SK-N-SH (cell line): ENCODE measurements at regions not wholly inside any gene's neighbourhood (a gene's known extent, or its start where the extent isn't known, plus 50 kb on each side); places are given as distances from the start of the nearest gene placed in this dataset.

Experiments used
- CTCF ChIA-PET: fragments of 300-600, 350-600 bp; formaldehyde crosslinking; extraction: SDS; loops from one replicate; lab custom pipeline; 2021; lab: Yijun Ruan, JAX
- POLR2A ChIA-PET: fragments of 350-600 bp; sonication (Branson Sonifier 250); formaldehyde crosslinking; extraction: SDS; loops from one replicate; lab custom pipeline; 2020; ENCODE audit warnings: antibody characterized with exemption, inconsistent platforms; lab: Yijun Ruan, JAX
- DNase-seq: peaks from one replicate; pipeline ENCODE4 v3.0.0; 2012
- H2AFZ ChIP-seq: fragments of 200-600 bp; sonication (generic); 2 replicates; pipeline ENCODE4 v1.8.1; 2016; ENCODE audit warnings: antibody characterized with exemption, mild to moderate bottlenecking, low read depth
- H3F3A ChIP-seq: fragments of 200-600 bp; sonication (generic); replicated peaks from 2 replicates; pipeline ENCODE3; 2016; ENCODE audit warnings: antibody characterized with exemption, mild to moderate bottlenecking; ENCODE audit not compliant: insufficient read depth
- H3K27ac ChIP-seq, 2 experiments: fragments of 200-500 bp in 1 of 2; fragments of 200-600 bp in 1 of 2; sonication (Bioruptor generic) in 1 of 2; sonication (generic), shearing (Covaris generic) in 1 of 2; 2 replicates each; pipeline versions ENCODE4 v1.5.1 to v1.6.1; 2014 to 2016; ENCODE audit warnings: low read depth in 2 of 2, inconsistent platforms in 1 of 2, low read length in 1 of 2, mild to moderate bottlenecking in 1 of 2, mixed read lengths in 1 of 2
- H3K27me3 ChIP-seq: fragments of 200-600 bp; sonication (generic), shearing (Covaris generic); 2 replicates; pipeline ENCODE4 v1.6.1; 2016; ENCODE audit warnings: mixed run types; ENCODE audit not compliant: insufficient read depth
- H3K36me3 ChIP-seq, 2 experiments: fragments of 200-500 bp in 1 of 2; fragments of 200-600 bp in 1 of 2; sonication (Bioruptor generic) in 1 of 2; sonication (generic) in 1 of 2; replicated peaks in 1 of 2; 2 replicates each; pipeline versions ENCODE3 to v1.5.1; 2014 to 2016; ENCODE audit warnings: low read length in 1 of 2, mild to moderate bottlenecking in 1 of 2; ENCODE audit not compliant: insufficient read depth in 2 of 2, control insufficient read depth in 1 of 2
- H3K4me1 ChIP-seq, 2 experiments: fragments of 200-500 bp in 1 of 2; fragments of 200-600 bp in 1 of 2; sonication (Bioruptor generic) in 1 of 2; sonication (generic), shearing (Covaris generic) in 1 of 2; 2 replicates each; pipeline versions ENCODE4 v1.5.1 to v1.6.1; 2014 to 2016; ENCODE audit warnings: low read depth in 1 of 2, low read length in 1 of 2, mixed run types in 1 of 2; ENCODE audit not compliant: insufficient read depth in 2 of 2, control insufficient read depth in 1 of 2
- H3K4me2 ChIP-seq: fragments of 200-600 bp; sonication (generic), shearing (Covaris generic); 2 replicates; pipeline ENCODE4 v1.6.1; 2017; ENCODE audit warnings: mixed run types
- H3K4me3 ChIP-seq, 2 experiments: fragments of 200-500 bp in 1 of 2; fragments of 200-600 bp in 1 of 2; sonication (Bioruptor generic) in 1 of 2; sonication (generic), shearing (Covaris generic) in 1 of 2; 2 replicates each; pipeline versions ENCODE4 v1.5.1 to v1.8.1; 2014 to 2016; ENCODE audit warnings: low read depth in 2 of 2, inconsistent platforms in 1 of 2, low read length in 1 of 2, mild to moderate bottlenecking in 1 of 2, mixed read lengths in 1 of 2, moderate library complexity in 1 of 2
- H3K79me2 ChIP-seq: fragments of 200-600 bp; sonication (generic); 2 replicates; pipeline ENCODE4 v1.8.1; 2017; ENCODE audit warnings: mild to moderate bottlenecking; ENCODE audit not compliant: insufficient read depth
- H3K9ac ChIP-seq: fragments of 200-600 bp; sonication (generic); 2 replicates; pipeline ENCODE4 v1.6.1; 2017; ENCODE audit warnings: mixed run types
- H3K9me2 ChIP-seq: fragments of 200-600 bp; sonication (generic); 2 replicates; pipeline ENCODE4 v1.6.1; 2017; ENCODE audit warnings: mixed run types
- H3K9me3 ChIP-seq: fragments of 200-600 bp; sonication (generic); 2 replicates; pipeline ENCODE4 v1.6.1; 2017; ENCODE audit warnings: mixed run types, mild to moderate bottlenecking, moderate library complexity
- H4K20me1 ChIP-seq: fragments of 200-600 bp; sonication (generic); 2 replicates; pipeline ENCODE4 v1.6.1; 2017; ENCODE audit warnings: mild to moderate bottlenecking, mixed run types; ENCODE audit not compliant: insufficient read depth
- CHD2 ChIP-seq: fragments of 150-350 bp; IDR thresholded peaks from 2 replicates; pipeline ENCODE4 v1.6.1; 2018; ENCODE audit warnings: low read length; ENCODE audit not compliant: partially characterized antibody
- EZH2phosphoT487 ChIP-seq: fragments of 200-600 bp; sonication (generic); IDR thresholded peaks from 2 replicates; pipeline ENCODE4 v1.6.1; 2017; ENCODE audit warnings: low read depth, mixed run types, mild to moderate bottlenecking, antibody characterized with exemption, moderate library complexity, borderline replicate concordance
- FOXJ3 ChIP-seq: sonication (generic); formaldehyde crosslinking; IDR thresholded peaks from 2 replicates; pipeline ENCODE4 v1.5.1; 2020; ENCODE audit warnings: mild to moderate bottlenecking, missing genetic modification reagents
- GABPA ChIP-seq: IDR thresholded peaks from 2 replicates; pipeline ENCODE4 v1.4.0; 2012; ENCODE audit warnings: low read depth, mild to moderate bottlenecking
- MXI1 ChIP-seq: IDR thresholded peaks from 2 replicates; pipeline ENCODE4 v1.6.1; 2012; ENCODE audit warnings: mild to moderate bottlenecking, low read depth, low read length, improper control_type of control experiment
- NFIC ChIP-seq: IDR thresholded peaks from 2 replicates; pipeline ENCODE4 v1.4.0; 2012; ENCODE audit warnings: borderline replicate concordance
- POLR2AphosphoS5 ChIP-seq: IDR thresholded peaks from 2 replicates; pipeline ENCODE4 v1.6.1; 2012; ENCODE audit warnings: low read depth, low read length
- RCOR1 ChIP-seq: fragments of 150-350 bp; IDR thresholded peaks from 2 replicates; pipeline ENCODE4 v1.6.1; 2017; ENCODE audit warnings: antibody characterized with exemption, low read length
- RFX5 ChIP-seq: IDR thresholded peaks from 2 replicates; pipeline ENCODE4 v1.6.1; 2012; ENCODE audit warnings: mild to moderate bottlenecking, improper control_type of control experiment, low read length
- RXRA ChIP-seq: IDR thresholded peaks from 2 replicates; pipeline ENCODE4 v1.4.0; 2012; ENCODE audit warnings: low read depth, mild to moderate bottlenecking, borderline replicate concordance
- TAF1 ChIP-seq: IDR thresholded peaks from 2 replicates; pipeline ENCODE4 v1.6.1; 2012; ENCODE audit warnings: low read depth, mild to moderate bottlenecking, low read length, moderate library complexity, borderline replicate concordance
- TCF12 ChIP-seq: IDR thresholded peaks from 2 replicates; pipeline ENCODE4 v1.4.0; 2012
- TEAD4 ChIP-seq: IDR thresholded peaks from 2 replicates; pipeline ENCODE4 v1.4.0; 2012; ENCODE audit warnings: mild to moderate bottlenecking, borderline replicate concordance; ENCODE audit not compliant: insufficient read depth
- YY1 ChIP-seq: IDR thresholded peaks from 2 replicates; pipeline ENCODE4 v1.4.0; 2012; ENCODE audit warnings: low read depth, mild to moderate bottlenecking
- WGBS: methylation state at CpG from one replicate; pipeline ENCODE4 v1.1.6; 2017; ENCODE audit warnings: low lambda C conversion rate; 5-methylcytosine and 5-hydroxymethylcytosine counted together
- TF ChIP-seq, protein P1 (sequence below): IDR thresholded peaks from 2 replicates; pipeline ENCODE4 v1.4.0; 2012; ENCODE audit warnings: low read depth, borderline replicate concordance
- TF ChIP-seq, protein P2 (sequence below): fragments of 150-350 bp; IDR thresholded peaks from 2 replicates; pipeline ENCODE4 v1.6.1; 2017; ENCODE audit warnings: antibody characterized with exemption, low read length, low read depth, borderline replicate concordance
- TF ChIP-seq, protein P3 (sequence below): IDR thresholded peaks from 2 replicates; pipeline ENCODE4 v1.6.1; 2012; ENCODE audit warnings: mild to moderate bottlenecking, low read depth, low read length, moderate library complexity
- TF ChIP-seq, protein P4 (sequence below): fragments of 150-350 bp; IDR thresholded peaks from 2 replicates; pipeline ENCODE4 v1.6.1; 2016; ENCODE audit warnings: mild to moderate bottlenecking, low read depth, low read length

DNA sequence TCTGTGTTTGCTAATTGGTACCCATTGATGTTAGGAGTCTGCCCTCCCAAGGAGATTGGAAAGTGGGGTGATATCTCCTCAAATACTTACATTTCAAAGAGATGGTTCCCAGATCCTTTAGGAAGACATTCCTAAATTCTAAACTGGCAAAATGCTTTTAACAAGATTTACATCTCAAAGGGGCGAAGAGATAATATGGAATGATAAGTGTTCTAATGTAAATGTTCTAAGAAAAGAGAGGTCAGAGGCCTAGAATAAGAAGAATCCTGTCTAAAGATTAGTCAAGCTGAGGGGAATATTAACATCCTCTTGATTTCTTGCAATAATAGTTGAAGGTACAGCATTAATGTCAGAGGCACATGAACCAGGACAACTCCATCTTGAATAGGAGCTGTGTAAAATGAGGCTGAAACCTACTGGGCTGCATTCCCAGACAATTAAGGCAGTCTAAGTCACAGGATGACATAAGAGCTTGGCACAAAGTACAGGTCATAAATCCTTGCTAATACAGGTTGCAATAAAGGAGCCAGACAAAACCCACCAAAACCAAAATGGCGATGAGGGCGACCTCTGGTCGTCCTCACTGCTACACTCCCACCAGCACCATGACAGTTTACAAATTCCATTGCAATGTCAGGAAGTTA lies 2248.1 kb downstream of the ARAP2 start (continued):
- TF ChIP-seq FOXJ3 (CRISPR knock-in tag) (no peak), RXRA (no peak), YY1 (no peak)

DNA sequence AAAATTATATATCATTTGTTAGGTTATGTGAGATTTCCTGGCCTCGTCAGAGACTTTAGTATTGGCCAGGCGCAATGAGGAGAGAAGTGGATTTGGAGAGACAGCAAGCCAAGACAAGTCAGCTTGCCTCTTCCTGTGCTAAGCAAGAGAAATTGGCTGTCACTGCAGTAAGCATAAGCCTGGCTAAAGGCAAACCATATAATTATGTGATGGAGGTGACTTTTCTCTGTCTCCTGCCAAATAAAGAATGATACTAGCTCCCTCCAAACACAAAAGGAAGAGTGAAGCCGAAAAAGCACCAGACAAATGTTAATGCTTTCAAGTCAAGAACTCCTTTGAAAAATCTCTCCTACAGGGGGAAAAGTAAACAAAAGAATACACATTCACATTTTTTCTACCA lies 2246.0 kb downstream of the ARAP2 start:
- no peak overlapping the region for H3K4me3 ChIP-seq
- no peak overlapping the region for H3K27ac ChIP-seq
- H2AFZ ChIP-seq: no peak overlapping the region
- DNase-seq: no peak
- no peak overlapping the region for H3K4me2 ChIP-seq
- ChIA-PET CTCF (no interaction called here), POLR2A (no interaction called here)
- H3K27me3 ChIP-seq: no peaks in the 10 kb centered on the region
- no peak overlapping the region for H3K9ac ChIP-seq
- no peaks in the 10 kb centered on the region for H3K36me3 ChIP-seq
- TF ChIP-seq CHD2 (no peak), EZH2phosphoT487 (no peak), POLR2AphosphoS5 (no peak), RFX5 (no peak)
- TF ChIP-seq, protein P1, sequence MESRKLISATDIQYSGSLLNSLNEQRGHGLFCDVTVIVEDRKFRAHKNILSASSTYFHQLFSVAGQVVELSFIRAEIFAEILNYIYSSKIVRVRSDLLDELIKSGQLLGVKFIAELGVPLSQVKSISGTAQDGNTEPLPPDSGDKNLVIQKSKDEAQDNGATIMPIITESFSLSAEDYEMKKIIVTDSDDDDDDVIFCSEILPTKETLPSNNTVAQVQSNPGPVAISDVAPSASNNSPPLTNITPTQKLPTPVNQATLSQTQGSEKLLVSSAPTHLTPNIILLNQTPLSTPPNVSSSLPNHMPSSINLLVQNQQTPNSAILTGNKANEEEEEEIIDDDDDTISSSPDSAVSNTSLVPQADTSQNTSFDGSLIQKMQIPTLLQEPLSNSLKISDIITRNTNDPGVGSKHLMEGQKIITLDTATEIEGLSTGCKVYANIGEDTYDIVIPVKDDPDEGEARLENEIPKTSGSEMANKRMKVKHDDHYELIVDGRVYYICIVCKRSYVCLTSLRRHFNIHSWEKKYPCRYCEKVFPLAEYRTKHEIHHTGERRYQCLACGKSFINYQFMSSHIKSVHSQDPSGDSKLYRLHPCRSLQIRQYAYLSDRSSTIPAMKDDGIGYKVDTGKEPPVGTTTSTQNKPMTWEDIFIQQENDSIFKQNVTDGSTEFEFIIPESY: no peak
- H3K79me2 ChIP-seq: no peaks in the 10 kb centered on the region
- H4K20me1 ChIP-seq: no peaks in the 10 kb centered on the region
- no peaks in the 10 kb centered on the region for H3K9me3 ChIP-seq
- no peaks in the 10 kb centered on the region for H3K9me2 ChIP-seq
- peaks cover 0 to 3% of the 10 kb centered on the region in 2 experiments; a peak in 1 of 4 replicates for H3K4me1 ChIP-seq
- no peaks in the 10 kb centered on the region for H3F3A ChIP-seq
- 49% methylated on average over 3 of the region's 3 CpGs for WGBS

DNA sequence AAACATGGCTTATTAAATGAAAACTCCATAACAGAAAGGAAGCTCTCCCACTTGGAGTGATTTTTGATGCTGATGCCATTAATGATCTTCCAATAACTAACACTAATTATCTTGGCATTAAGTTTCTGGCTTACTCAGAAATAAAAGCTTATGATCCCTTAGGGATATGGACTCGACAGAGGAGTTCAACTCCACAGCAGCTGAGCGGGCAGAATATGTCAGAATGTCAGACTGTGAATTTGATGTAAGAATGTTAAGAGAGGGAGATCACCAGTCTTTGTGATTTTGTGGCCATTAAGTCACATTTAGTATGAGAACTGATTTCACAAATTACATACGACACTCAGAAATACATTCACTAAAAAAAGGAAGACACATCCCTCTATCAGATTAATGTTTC lies 2244.0 kb downstream of the ARAP2 start:
- Histone ChIP-seq H3K79me2 (no peaks in the 10 kb centered on the region), H3K4me2 (no peak overlapping the region), H3K36me3 (no peaks in the 10 kb centered on the region), H3F3A (no peaks in the 10 kb centered on the region), H3K27me3 (no peaks in the 10 kb centered on the region), H3K4me3 (no peak overlapping the region), H3K27ac (no peak overlapping the region), H2AFZ (no peak overlapping the region), H4K20me1 (no peaks in the 10 kb centered on the region), H3K9me2 (no peaks in the 10 kb centered on the region), H3K4me1 (peaks cover 0 to 3% of the 10 kb centered on the region in 2 experiments; a peak in 1 of 4 replicates), H3K9me3 (no peaks in the 10 kb centered on the region), H3K9ac (no peak overlapping the region)
- DNase-seq: no peak
- POLR2A ChIA-PET: no interaction called here
- 65% methylated on average over 3 of the region's 3 CpGs for WGBS
- CTCF ChIA-PET: no interaction called here
- TF ChIP-seq TEAD4 (no peak), CHD2 (no peak), TCF12 (no peak), RCOR1 (no peak), TAF1 (no peak), MXI1 (no peak), NFIC (no peak), RFX5 (no peak), GABPA (no peak)
- TF ChIP-seq, protein P2, sequence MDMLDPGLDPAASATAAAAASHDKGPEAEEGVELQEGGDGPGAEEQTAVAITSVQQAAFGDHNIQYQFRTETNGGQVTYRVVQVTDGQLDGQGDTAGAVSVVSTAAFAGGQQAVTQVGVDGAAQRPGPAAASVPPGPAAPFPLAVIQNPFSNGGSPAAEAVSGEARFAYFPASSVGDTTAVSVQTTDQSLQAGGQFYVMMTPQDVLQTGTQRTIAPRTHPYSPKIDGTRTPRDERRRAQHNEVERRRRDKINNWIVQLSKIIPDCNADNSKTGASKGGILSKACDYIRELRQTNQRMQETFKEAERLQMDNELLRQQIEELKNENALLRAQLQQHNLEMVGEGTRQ: no peak
- TF ChIP-seq, protein P3, sequence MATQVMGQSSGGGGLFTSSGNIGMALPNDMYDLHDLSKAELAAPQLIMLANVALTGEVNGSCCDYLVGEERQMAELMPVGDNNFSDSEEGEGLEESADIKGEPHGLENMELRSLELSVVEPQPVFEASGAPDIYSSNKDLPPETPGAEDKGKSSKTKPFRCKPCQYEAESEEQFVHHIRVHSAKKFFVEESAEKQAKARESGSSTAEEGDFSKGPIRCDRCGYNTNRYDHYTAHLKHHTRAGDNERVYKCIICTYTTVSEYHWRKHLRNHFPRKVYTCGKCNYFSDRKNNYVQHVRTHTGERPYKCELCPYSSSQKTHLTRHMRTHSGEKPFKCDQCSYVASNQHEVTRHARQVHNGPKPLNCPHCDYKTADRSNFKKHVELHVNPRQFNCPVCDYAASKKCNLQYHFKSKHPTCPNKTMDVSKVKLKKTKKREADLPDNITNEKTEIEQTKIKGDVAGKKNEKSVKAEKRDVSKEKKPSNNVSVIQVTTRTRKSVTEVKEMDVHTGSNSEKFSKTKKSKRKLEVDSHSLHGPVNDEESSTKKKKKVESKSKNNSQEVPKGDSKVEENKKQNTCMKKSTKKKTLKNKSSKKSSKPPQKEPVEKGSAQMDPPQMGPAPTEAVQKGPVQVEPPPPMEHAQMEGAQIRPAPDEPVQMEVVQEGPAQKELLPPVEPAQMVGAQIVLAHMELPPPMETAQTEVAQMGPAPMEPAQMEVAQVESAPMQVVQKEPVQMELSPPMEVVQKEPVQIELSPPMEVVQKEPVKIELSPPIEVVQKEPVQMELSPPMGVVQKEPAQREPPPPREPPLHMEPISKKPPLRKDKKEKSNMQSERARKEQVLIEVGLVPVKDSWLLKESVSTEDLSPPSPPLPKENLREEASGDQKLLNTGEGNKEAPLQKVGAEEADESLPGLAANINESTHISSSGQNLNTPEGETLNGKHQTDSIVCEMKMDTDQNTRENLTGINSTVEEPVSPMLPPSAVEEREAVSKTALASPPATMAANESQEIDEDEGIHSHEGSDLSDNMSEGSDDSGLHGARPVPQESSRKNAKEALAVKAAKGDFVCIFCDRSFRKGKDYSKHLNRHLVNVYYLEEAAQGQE: no peak
- TF ChIP-seq, protein P4, sequence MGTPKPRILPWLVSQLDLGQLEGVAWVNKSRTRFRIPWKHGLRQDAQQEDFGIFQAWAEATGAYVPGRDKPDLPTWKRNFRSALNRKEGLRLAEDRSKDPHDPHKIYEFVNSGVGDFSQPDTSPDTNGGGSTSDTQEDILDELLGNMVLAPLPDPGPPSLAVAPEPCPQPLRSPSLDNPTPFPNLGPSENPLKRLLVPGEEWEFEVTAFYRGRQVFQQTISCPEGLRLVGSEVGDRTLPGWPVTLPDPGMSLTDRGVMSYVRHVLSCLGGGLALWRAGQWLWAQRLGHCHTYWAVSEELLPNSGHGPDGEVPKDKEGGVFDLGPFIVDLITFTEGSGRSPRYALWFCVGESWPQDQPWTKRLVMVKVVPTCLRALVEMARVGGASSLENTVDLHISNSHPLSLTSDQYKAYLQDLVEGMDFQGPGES: no peak
